IMR-90 (cell line): ENCODE measurements at regions not wholly inside any gene's neighbourhood (a gene's known extent, or its start where the extent isn't known, plus 50 kb on each side); places are given as distances from the start of the nearest gene placed in this dataset.

Experiments
- ATAC-seq: fragments of 200-7000 bp; cut with Tn5 transposase; 2 replicates; pipeline ENCODE4 v1.9.1; 2020; ENCODE audit warnings: low read depth, mild to moderate bottlenecking, moderate library complexity
- BruUV-seq: library from RNA; stranded (reverse); fragments of 400-500 nt; replicated peaks from 2 replicates; lab custom pipeline; 2021; lab: Mats Ljungman, UMichigan
- CTCF ChIA-PET: fragments of 300-600 bp; formaldehyde crosslinking; extraction: SDS; loops from one replicate; lab custom pipeline; 2021; ENCODE audit warnings: antibody characterized with exemption; lab: Yijun Ruan, JAX
- POLR2A ChIA-PET: fragments of 300-600 bp; sonication (Branson Sonifier 250); formaldehyde crosslinking; loops from one replicate; lab custom pipeline; 2022; ENCODE audit warnings: antibody characterized with exemption; ENCODE audit not compliant: unreplicated experiment; lab: Charles Lee
- DNase-seq: peaks from one replicate; pipeline ENCODE4 v3.0.0; 2013
- H2AFZ ChIP-seq: replicated peaks from 2 replicates; pipeline ENCODE3; 2013; ENCODE audit warnings: low read length, mild to moderate bottlenecking; ENCODE audit not compliant: poor library complexity
- H2AK5ac ChIP-seq: 2 replicates; pipeline ENCODE4 v1.6.1; 2013; ENCODE audit warnings: low read depth, low read length, inconsistent platforms
- H2AK9ac ChIP-seq: replicated peaks from 2 replicates; pipeline ENCODE3; 2013; ENCODE audit warnings: mild to moderate bottlenecking, low read depth, low read length, moderate library complexity; ENCODE audit not compliant: poor library complexity
- H2BK120ac ChIP-seq: 2 replicates; pipeline ENCODE4 v1.6.1; 2013; ENCODE audit warnings: low read depth, low read length, inconsistent platforms
- H2BK15ac ChIP-seq: 3 replicates; pipeline ENCODE4 v1.6.1; 2013; ENCODE audit warnings: low read depth, low read length, inconsistent platforms
- H2BK20ac ChIP-seq: 2 replicates; pipeline ENCODE4 v1.6.1; 2013; ENCODE audit warnings: low read depth, mild to moderate bottlenecking, inconsistent platforms, low read length, moderate library complexity
- H2BK5ac ChIP-seq: 2 replicates; pipeline ENCODE4 v1.6.1; 2013; ENCODE audit warnings: mild to moderate bottlenecking, low read depth, low read length, inconsistent platforms; ENCODE audit not compliant: poor library complexity, severe bottlenecking
- H3K14ac ChIP-seq: replicated peaks from 2 replicates; pipeline ENCODE4 v1.6.1; 2013; ENCODE audit warnings: low read depth, low read length, inconsistent platforms
- H3K18ac ChIP-seq: 2 replicates; pipeline ENCODE4 v1.6.1; 2013; ENCODE audit warnings: low read depth, low read length, control low read depth
- H3K23ac ChIP-seq: 2 replicates; pipeline ENCODE4 v1.6.1; 2013; ENCODE audit warnings: low read depth, low read length, inconsistent platforms
- H3K27ac ChIP-seq: 2 replicates; pipeline ENCODE4 v1.5.1; 2013; ENCODE audit warnings: mild to moderate bottlenecking, control low read depth, low read length; ENCODE audit not compliant: insufficient read depth
- H3K27me3 ChIP-seq: 2 replicates; pipeline ENCODE4 v1.6.1; 2013; ENCODE audit warnings: low read length; ENCODE audit not compliant: control insufficient read depth, insufficient read depth
- H3K36me3 ChIP-seq: 2 replicates; pipeline ENCODE4 v1.6.1; 2013; ENCODE audit warnings: low read length, mixed read lengths; ENCODE audit not compliant: control insufficient read depth, insufficient read depth
- H3K4ac ChIP-seq: 2 replicates; pipeline ENCODE4 v1.6.1; 2013; ENCODE audit warnings: low read depth, low read length, inconsistent platforms
- H3K4me1 ChIP-seq: 2 replicates; pipeline ENCODE4 v1.6.1; 2013; ENCODE audit warnings: low read length, mixed read lengths; ENCODE audit not compliant: control insufficient read depth, insufficient read depth
- H3K4me2 ChIP-seq: 2 replicates; pipeline ENCODE4 v1.6.1; 2013; ENCODE audit warnings: low read depth, mild to moderate bottlenecking, control low read depth, low read length, moderate library complexity
- H3K4me3 ChIP-seq: 2 replicates; pipeline ENCODE4 v1.5.1; 2013; ENCODE audit warnings: low read depth, mild to moderate bottlenecking, control low read depth, low read length, moderate library complexity; ENCODE audit not compliant: insufficient read depth
- H3K56ac ChIP-seq: 2 replicates; pipeline ENCODE4 v1.6.1; 2013; ENCODE audit warnings: low read length, inconsistent platforms; ENCODE audit not compliant: insufficient read depth; ENCODE audit errors: extremely low read depth
- H3K79me1 ChIP-seq, 2 experiments: 2 replicates each; pipeline ENCODE4 v1.6.1; 2013; ENCODE audit warnings: low read length in 2 of 2, inconsistent platforms in 1 of 2, low read depth in 1 of 2
- H3K9ac ChIP-seq: 2 replicates; pipeline ENCODE4 v1.6.1; 2013; ENCODE audit warnings: low read depth, low read length, control low read depth
- H3K9me1 ChIP-seq: 2 replicates; pipeline ENCODE4 v1.6.1; 2013; ENCODE audit warnings: low read length, inconsistent platforms; ENCODE audit not compliant: insufficient read depth
- H3K9me3 ChIP-seq: 2 replicates; pipeline ENCODE4 v1.6.1; 2013; ENCODE audit warnings: low read length; ENCODE audit not compliant: control insufficient read depth, insufficient read depth
- H4K20me1 ChIP-seq: 2 replicates; pipeline ENCODE4 v1.6.1; 2013; ENCODE audit warnings: low read length, inconsistent platforms; ENCODE audit not compliant: insufficient read depth
- H4K5ac ChIP-seq: 2 replicates; pipeline ENCODE4 v1.6.1; 2013; ENCODE audit warnings: mild to moderate bottlenecking, low read depth, low read length, control low read depth
- H4K8ac ChIP-seq, 2 experiments: 2 replicates each; pipeline ENCODE4 v1.6.1; 2013; ENCODE audit warnings: low read depth in 2 of 2, low read length in 2 of 2, control low read depth in 1 of 2, inconsistent platforms in 1 of 2
- H4K91ac ChIP-seq: 2 replicates; pipeline ENCODE4 v1.6.1; 2013; ENCODE audit warnings: low read depth, low read length, inconsistent platforms; ENCODE audit not compliant: insufficient read depth
- BHLHE40 ChIP-seq: fragments of 150-350 bp; IDR thresholded peaks from 2 replicates; pipeline ENCODE4 v1.6.1; 2016; ENCODE audit warnings: mild to moderate bottlenecking, low read depth, low read length
- CEBPB ChIP-seq: IDR thresholded peaks from 2 replicates; pipeline ENCODE4 v1.6.1; 2012; ENCODE audit warnings: low read depth, low read length, improper control_type of control experiment
- CTCF ChIP-seq: conservative IDR thresholded peaks from 2 replicates; pipeline ENCODE4 v1.5.1; 2012; ENCODE audit warnings: mild to moderate bottlenecking, low read depth, low read length, improper control_type of control experiment
- FOS ChIP-seq: fragments of 150-350 bp; IDR thresholded peaks from 2 replicates; pipeline ENCODE4 v1.6.1; 2016; ENCODE audit warnings: low read depth, low read length
- MAFK ChIP-seq: IDR thresholded peaks from 2 replicates; pipeline ENCODE4 v1.6.1; 2012; ENCODE audit warnings: low read depth, low read length, improper control_type of control experiment
- MAZ ChIP-seq: IDR thresholded peaks from 2 replicates; pipeline ENCODE4 v1.6.1; 2012; ENCODE audit warnings: low read depth, mild to moderate bottlenecking, low read length, improper control_type of control experiment, moderate library complexity, borderline replicate concordance
- MXI1 ChIP-seq: IDR thresholded peaks from 2 replicates; pipeline ENCODE4 v1.6.1; 2012; ENCODE audit warnings: low read depth, mild to moderate bottlenecking, low read length, moderate library complexity, borderline replicate concordance
- NFE2L2 ChIP-seq: fragments of 150-350 bp; IDR thresholded peaks from 2 replicates; pipeline ENCODE4 v1.6.1; 2016; ENCODE audit warnings: low read depth, mild to moderate bottlenecking, low read length
- POLR2A ChIP-seq: IDR thresholded peaks from 2 replicates; pipeline ENCODE4 v1.6.1; 2012; ENCODE audit warnings: mild to moderate bottlenecking, low read depth, low read length
- RAD21 ChIP-seq: IDR thresholded peaks from 2 replicates; pipeline ENCODE4 v1.6.1; 2012; ENCODE audit warnings: low read length, improper control_type of control experiment
- RCOR1 ChIP-seq: IDR thresholded peaks from 2 replicates; pipeline ENCODE4 v1.6.1; 2012; ENCODE audit warnings: mild to moderate bottlenecking, low read length, improper control_type of control experiment; ENCODE audit not compliant: insufficient replicate concordance
- RFX5 ChIP-seq: IDR thresholded peaks from 2 replicates; pipeline ENCODE4 v1.8.0; 2012; ENCODE audit warnings: low read depth, mild to moderate bottlenecking, low read length, moderate library complexity
- SMC3 ChIP-seq: fragments of 150-350 bp; IDR thresholded peaks from 2 replicates; pipeline ENCODE4 v1.6.1; 2016; ENCODE audit warnings: low read depth, mild to moderate bottlenecking, antibody characterized with exemption, low read length, moderate library complexity
- USF2 ChIP-seq: fragments of 150-350 bp; IDR thresholded peaks from 2 replicates; pipeline ENCODE4 v1.6.1; 2017; ENCODE audit warnings: mild to moderate bottlenecking, antibody characterized with exemption, low read length, low read depth
- WGBS, 2 experiments: methylation state at CpG; one replicate each; pipeline versions ENCODE4 v1.1.5 to v1.1.7; 2013; ENCODE audit warnings: missing lambda C conversion rate in 2 of 2; ENCODE audit not compliant: insufficient read length in 1 of 2; ENCODE audit errors: extremely low coverage in 2 of 2; 5-methylcytosine and 5-hydroxymethylcytosine counted together
- dilution Hi-C: fragments of 300-500 bp; cut with HindIII; formaldehyde crosslinking; loops from one replicate; pipeline ENCODE4 v1.14.3; 2018; ENCODE audit warnings: low sequenced_read_pairs; ENCODE audit not compliant: unreplicated experiment
- in situ Hi-C: fragments of 300-500 bp; cut with MboI; formaldehyde crosslinking; loops from 3 replicates; pipeline ENCODE4 v1.14.3; 2019; ENCODE audit warnings: low sequenced_read_pairs, inconsistent platforms, mixed read lengths
- intact Hi-C: fragments of 100-400 bp; cut with micrococcal nuclease; formaldehyde crosslinking; loops from 2 replicates; pipeline ENCODE4 v1.10.0; 2022
- TF ChIP-seq, protein P1 (sequence below): fragments of 150-350 bp; IDR thresholded peaks from 2 replicates; pipeline ENCODE4 v1.6.1; 2016; ENCODE audit warnings: low read depth, mild to moderate bottlenecking, low read length, moderate library complexity, borderline replicate concordance

DNA sequence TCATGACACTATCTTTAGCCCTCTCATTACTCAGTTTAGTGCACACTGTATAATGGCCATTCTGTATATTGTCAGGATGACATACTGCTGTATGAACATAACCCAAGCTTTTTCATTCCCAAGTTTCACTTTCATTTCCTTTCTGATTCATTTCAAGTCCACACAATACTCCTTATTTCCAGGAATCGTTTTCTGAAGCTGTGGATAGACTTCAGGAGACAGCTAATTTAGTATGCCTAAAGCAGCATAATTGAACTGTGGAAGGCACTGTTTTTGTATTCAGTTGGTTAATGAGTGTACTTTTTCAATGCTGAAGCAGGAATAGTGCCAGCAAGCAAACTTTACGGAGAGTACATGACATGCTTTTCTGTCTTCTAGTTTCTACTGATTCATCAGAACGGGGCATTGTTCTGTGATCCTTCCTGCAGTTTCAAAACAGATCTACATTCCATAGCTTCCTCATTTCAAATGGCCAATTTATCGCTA, 578.5 kb upstream of the ZP4 start:
- H3K4me1 ChIP-seq: no peaks in the 10 kb centered on the region
- 40% methylated on average over 1 of the region's 4 CpGs; no CpG with 5 or more reads in 1 of the 2 experiments for WGBS, 2 experiments
- H3K4me3 ChIP-seq: peak overlapping the region; percentile 39; the same call in 1 of the 2 replicates
- peak overlapping the region; percentile 41; the same call in 1 of the 2 replicates for H3K56ac ChIP-seq
- peak overlapping the region; percentile 88; the same call in 1 of the 2 replicates for H4K5ac ChIP-seq
- TF ChIP-seq RCOR1 (no peak), FOS (no peak), RFX5 (no peak), MAFK (no peak), POLR2A (no peak), SMC3 (no peak), USF2 (no peak), NFE2L2 (no peak), MAZ (no peak), BHLHE40 (no peak), CTCF (no peak), RAD21 (no peak), CEBPB (no peak), MXI1 (no peak)
- TF ChIP-seq, protein P1, sequence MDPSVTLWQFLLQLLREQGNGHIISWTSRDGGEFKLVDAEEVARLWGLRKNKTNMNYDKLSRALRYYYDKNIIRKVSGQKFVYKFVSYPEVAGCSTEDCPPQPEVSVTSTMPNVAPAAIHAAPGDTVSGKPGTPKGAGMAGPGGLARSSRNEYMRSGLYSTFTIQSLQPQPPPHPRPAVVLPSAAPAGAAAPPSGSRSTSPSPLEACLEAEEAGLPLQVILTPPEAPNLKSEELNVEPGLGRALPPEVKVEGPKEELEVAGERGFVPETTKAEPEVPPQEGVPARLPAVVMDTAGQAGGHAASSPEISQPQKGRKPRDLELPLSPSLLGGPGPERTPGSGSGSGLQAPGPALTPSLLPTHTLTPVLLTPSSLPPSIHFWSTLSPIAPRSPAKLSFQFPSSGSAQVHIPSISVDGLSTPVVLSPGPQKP: no peak
- peak overlapping the region; percentile 20; the same call in 1 of the 2 replicates for H3K4ac ChIP-seq
- no TSS peak for BruUV-seq
- peak overlapping the region; percentile 68; the same call in 1 of the 2 replicates for H3K14ac ChIP-seq
- no peak overlapping the region for H2AK5ac ChIP-seq
- no peaks in the 10 kb centered on the region for H3K9me3 ChIP-seq
- no peaks in the 10 kb centered on the region for H3K27me3 ChIP-seq
- H3K9ac ChIP-seq: peak overlapping the region; percentile 38; the same call in 1 of the 2 replicates
- peak overlapping the region; percentile 15 to 65; a peak in 3 of 4 replicates for H4K8ac ChIP-seq
- H2BK120ac ChIP-seq: peak overlapping the region; percentile 89
- peak overlapping the region; percentile 81 for H2BK5ac ChIP-seq
- H3K79me1 ChIP-seq: no peaks in the 10 kb centered on the region
- H3K18ac ChIP-seq: peak overlapping the region; percentile 86; the same call in 1 of the 2 replicates
- no peak overlapping the region for H4K91ac ChIP-seq
- POLR2A ChIA-PET: no interaction called here
- 0 out of 2 replicates have a peak overlapping the region, but pooled peaks have one; percentile 29 for H3K23ac ChIP-seq
- H3K4me2 ChIP-seq: peak overlapping the region; percentile 97
- intact Hi-C loops (no loop called here), dilution Hi-C loops (no loop called here), in situ Hi-C loops (no loop called here)
- H4K20me1 ChIP-seq: no peaks in the 10 kb centered on the region
- H3K36me3 ChIP-seq: no peaks in the 10 kb centered on the region
- H3K27ac ChIP-seq: no peak overlapping the region
- DNase-seq (peak; percentile 52), ATAC-seq (peak; percentile 57)
- H3K9me1 ChIP-seq: no peaks in the 10 kb centered on the region
- peak overlapping the region; percentile 5 for H2AFZ ChIP-seq
- CTCF ChIA-PET: interaction anchor here (1.0 kb wide), 1 partner anchor 32 kb away, joined by 3 read pairs; no protein-coding TSS in a partner anchor
- 0 out of 3 replicates have a peak overlapping the region, but pooled peaks have one; percentile 24 for H2BK15ac ChIP-seq
- H2AK9ac ChIP-seq: no peak overlapping the region
- peak overlapping the region; percentile 67; the same call in 1 of the 2 replicates for H2BK20ac ChIP-seq
